ENCODE measurements at regions not wholly inside any gene's neighbourhood (a gene's known extent, or its start where the extent isn't known, plus 50 kb on each side); places are given as distances from the start of the nearest gene placed in this dataset.

DNA sequence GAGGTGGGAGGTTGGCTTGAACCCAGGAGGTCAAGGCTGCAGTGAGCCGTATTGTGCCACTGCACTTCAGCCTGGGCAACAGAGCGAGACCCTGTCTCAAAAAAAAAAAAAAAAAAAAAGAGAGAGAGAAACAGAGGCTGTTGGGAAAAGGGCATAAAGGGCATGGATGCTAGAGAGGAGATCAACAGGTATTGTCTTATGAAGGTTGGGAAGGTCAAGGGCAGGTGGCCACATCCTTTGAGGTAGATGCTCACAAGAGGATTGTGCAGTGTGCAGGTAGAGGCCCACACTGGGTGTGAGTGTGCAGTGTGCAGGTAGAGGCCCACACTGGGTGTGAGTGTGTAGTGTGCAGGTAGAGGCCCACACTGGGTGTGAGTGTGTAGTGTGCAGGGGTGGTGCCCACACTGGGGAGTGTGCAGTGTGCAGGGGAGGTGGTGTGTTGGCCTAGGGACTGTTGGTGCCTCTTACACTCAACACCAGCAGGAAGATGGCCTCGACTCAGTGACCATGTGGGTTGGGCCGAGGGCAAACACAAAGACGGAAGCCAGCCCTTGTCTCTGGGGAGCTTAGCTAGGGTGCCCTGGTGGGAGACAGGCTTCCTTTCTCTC lies 404.9 kb upstream of the TNRC6C start:
- no peak for TF ChIP-seq CTCF (IDR thresholded peaks at IDR 0.05)
- no peak for TF ChIP-seq POLR2AphosphoS5 (IDR thresholded peaks at IDR 0.05)
- TF ChIP-seq POLR2A (IDR thresholded peaks at IDR 0.05), result no peak
- TF ChIP-seq EP300 (IDR thresholded peaks at IDR 0.05), result no peak

Measured in stomach (tissue), 4 donors.